HG03103 (cell line): ENCODE measurements at regions not wholly inside any gene's neighbourhood (a gene's known extent, or its start where the extent isn't known, plus 50 kb on each side); places are given as distances from the start of the nearest gene placed in this dataset.

Experiments
- ATAC-seq: cut with Tn5 transposase; IDR thresholded peaks from one replicate; pipeline ENCODE4 v1.9.1; 2021; ENCODE audit warnings: low read depth; ENCODE audit not compliant: unreplicated experiment

- no peak for ATAC-seq
These were observed 157.6 kb downstream of the AACS start for GRCh38 chr12:125222876-125223275.

GRCh38 chr12:125225641-125226040 lies 160.4 kb downstream of the AACS start:
- ATAC-seq, result no peak

GRCh38 chr12:125228519-125229260 lies 163.5 kb downstream of the AACS start:
- ATAC-seq, result no peak

GRCh38 chr12:125229878-125230530 lies 164.8 kb downstream of the AACS start:
- ATAC-seq, result no peak

- ATAC-seq, result no peak
These were observed 168.1 kb downstream of the AACS start for GRCh38 chr12:125233319-125233718.

- no peak for ATAC-seq
These were observed 174.3 kb downstream of the AACS start for GRCh38 chr12:125239563-125239962.

- no peak for ATAC-seq
These were observed 175.5 kb downstream of the AACS start for GRCh38 chr12:125240717-125241116.

- ATAC-seq, result no peak
These were observed 178.6 kb downstream of the AACS start for GRCh38 chr12:125243811-125244210.

- no peak for ATAC-seq
These were observed 179.1 kb downstream of the AACS start for GRCh38 chr12:125244338-125244737.

- no peak for ATAC-seq
These were observed 180.6 kb downstream of the AACS start for GRCh38 chr12:125245581-125246557.

- ATAC-seq, result no peak
These were observed 182.2 kb downstream of the AACS start for GRCh38 chr12:125247477-125247876.

GRCh38 chr12:125249066-125249824 lies 184.0 kb downstream of the AACS start:
- ATAC-seq, result no peak

GRCh38 chr12:125249932-125250331 lies 184.7 kb downstream of the AACS start:
- ATAC-seq, result no peak

GRCh38 chr12:125254236-125254635 lies 189.0 kb downstream of the AACS start:
- no peak for ATAC-seq

GRCh38 chr12:125254856-125255255 lies 189.6 kb downstream of the AACS start:
- no peak for ATAC-seq

GRCh38 chr12:125255935-125256633 lies 190.8 kb downstream of the AACS start:
- ATAC-seq, result no peak

- ATAC-seq, result no peak
These were observed 191.3 kb downstream of the AACS start for GRCh38 chr12:125256634-125256936.

- ATAC-seq, result no peak
These were observed 194.1 kb downstream of the AACS start for GRCh38 chr12:125259178-125259867.

- no peak for ATAC-seq
These were observed 197.6 kb downstream of the AACS start for GRCh38 chr12:125262851-125263250.
